Immature natural killer cell (primary cell): ENCODE measurements at regions not wholly inside any gene's neighbourhood (a gene's known extent, or its start where the extent isn't known, plus 50 kb on each side); places are given as distances from the start of the nearest gene placed in this dataset.

Source experiments
- DNase-seq, 3 donors: peaks; one replicate each; pipeline ENCODE4 v3.0.0; 2022; ENCODE audit warnings: mixed read lengths in 1 of 3
- H3K27ac Mint-ChIP-seq, 6 donors: one replicate each; pipeline ENCODE4 v1.8.0; 2020; ENCODE audit warnings: mixed read lengths in 6 of 6, mild to moderate bottlenecking in 5 of 6, inconsistent platforms in 4 of 6, moderate library complexity in 3 of 6
- H3K27me3 Mint-ChIP-seq, 3 donors: one replicate each; pipeline ENCODE4 v1.8.0; 2020 to 2021; ENCODE audit warnings: low read depth in 3 of 3, mild to moderate bottlenecking in 3 of 3, mixed read lengths in 3 of 3, moderate library complexity in 3 of 3, inconsistent platforms in 1 of 3
- H3K36me3 Mint-ChIP-seq, 3 donors: one replicate each; pipeline ENCODE4 v1.8.0; 2020; ENCODE audit warnings: mixed read lengths in 3 of 3, inconsistent platforms in 2 of 3, mild to moderate bottlenecking in 2 of 3
- H3K4me1 Mint-ChIP-seq, 2 donors: one replicate each; pipeline ENCODE4 v1.8.0; 2020; ENCODE audit warnings: inconsistent platforms in 2 of 2, mild to moderate bottlenecking in 2 of 2, mixed read lengths in 2 of 2, moderate library complexity in 1 of 2
- H3K4me3 Mint-ChIP-seq, 5 donors: one replicate each; pipeline ENCODE4 v1.8.0; 2020; ENCODE audit warnings: mild to moderate bottlenecking in 5 of 5, mixed read lengths in 5 of 5, inconsistent platforms in 3 of 5, moderate library complexity in 3 of 5
- H3K9me3 Mint-ChIP-seq, 6 donors: one replicate each; pipeline ENCODE4 v1.8.0; 2020; ENCODE audit warnings: mild to moderate bottlenecking in 6 of 6, mixed read lengths in 6 of 6, inconsistent platforms in 4 of 6, moderate library complexity in 3 of 6

DNA sequence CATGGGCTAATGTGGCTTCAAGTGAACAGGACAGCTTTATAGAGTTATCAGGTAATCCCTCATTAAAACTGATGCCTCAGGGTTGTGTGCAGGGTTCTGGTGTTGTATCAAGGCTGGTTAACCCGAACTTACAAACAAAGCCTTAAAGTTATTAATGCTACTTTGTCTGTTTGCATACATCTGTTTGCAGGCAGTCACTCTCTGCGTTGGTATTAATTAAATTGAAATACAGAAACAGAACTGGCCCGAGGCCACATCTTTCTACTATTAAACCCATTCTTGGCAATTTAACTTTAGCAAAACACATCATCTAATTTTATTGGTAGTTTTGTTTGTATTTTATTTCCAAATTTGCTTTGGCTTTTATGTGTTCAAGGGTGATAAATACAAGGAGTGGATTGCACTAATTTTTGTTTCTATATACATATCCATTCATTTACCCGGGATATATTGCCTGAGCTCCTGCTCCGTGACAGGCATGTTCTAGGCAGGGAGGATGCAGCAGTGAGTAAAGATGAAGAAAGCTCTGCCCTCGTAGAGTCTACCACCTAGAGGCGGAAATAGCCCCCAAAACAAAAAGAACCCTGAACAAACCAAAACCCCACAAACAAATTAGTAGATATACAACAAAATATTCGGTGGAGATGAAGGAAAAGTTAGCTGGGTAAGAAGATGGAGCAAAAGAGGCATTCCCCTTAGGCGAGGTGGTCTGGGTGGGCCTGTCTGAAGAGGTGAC, 164.2 kb downstream of the MACROH2A1 start:
- Mint-ChIP-seq H3K36me3 (no peaks in the 10 kb centered on the region), H3K27ac (no peak overlapping the region), H3K4me3 (no peak overlapping the region), H3K9me3 (no peaks in the 10 kb centered on the region), H3K27me3 (peaks cover 0 to 6% (median 2%) of the 10 kb centered on the region in 3 donors), H3K4me1 (no peaks in the 10 kb centered on the region)
- DNase-seq, result no peak

- no peaks in the 10 kb centered on the region for H3K36me3 Mint-ChIP-seq
- no peak overlapping the region for H3K27ac Mint-ChIP-seq
- H3K4me3 Mint-ChIP-seq, result no peak overlapping the region
- DNase-seq, result no peak
- no peaks in the 10 kb centered on the region for H3K4me1 Mint-ChIP-seq
- H3K27me3 Mint-ChIP-seq, result peaks cover 0 to 3% (median 2%) of the 10 kb centered on the region in 3 donors
- no peaks in the 10 kb centered on the region for H3K9me3 Mint-ChIP-seq
These were observed 164.8 kb downstream of the MACROH2A1 start for GRCh38 chr5:135234242-135234641.

DNA sequence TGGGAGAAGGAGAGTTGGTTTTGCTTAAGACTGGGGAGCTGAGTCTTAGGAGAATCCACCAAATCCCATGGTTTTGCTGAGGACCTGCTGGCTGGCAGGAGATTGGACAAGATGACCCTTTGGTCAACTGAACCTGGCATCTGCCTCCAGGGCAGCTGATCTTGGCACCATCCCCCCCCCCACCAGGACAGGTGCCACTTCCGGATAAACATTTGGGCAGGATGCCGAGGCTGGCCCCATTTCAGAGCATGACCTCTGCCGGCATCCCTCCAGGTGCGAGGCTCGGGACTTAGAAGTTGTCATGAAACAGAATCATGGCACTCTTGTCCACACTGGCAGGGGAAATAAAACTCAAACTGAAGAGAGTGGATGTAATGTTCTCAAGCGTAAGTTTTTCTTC, 165.6 kb downstream of the MACROH2A1 start:
- DNase-seq, result no peak
- peaks cover 0 to 3% (median 2%) of the 10 kb centered on the region in 3 donors for H3K27me3 Mint-ChIP-seq

DNA sequence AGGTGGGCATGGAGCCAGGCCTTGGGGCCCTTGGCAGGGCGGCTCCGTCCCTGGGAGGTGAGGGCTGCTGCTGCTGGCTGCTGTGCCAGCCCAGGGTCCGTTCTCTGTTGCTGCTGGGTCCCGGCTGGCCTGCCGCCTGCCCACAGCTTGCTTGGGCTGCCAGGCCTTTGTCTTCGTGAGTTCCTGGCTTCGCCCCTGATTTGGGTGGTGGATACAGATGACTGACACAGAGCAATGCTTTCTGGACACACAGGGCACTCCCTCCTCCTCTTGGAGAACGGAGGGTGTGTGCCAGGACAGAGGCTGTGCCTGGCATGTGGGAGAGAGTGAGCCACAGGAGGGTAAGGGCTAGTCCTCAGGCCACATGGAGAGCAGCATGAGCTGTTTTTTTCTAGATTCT, 166.1 kb downstream of the MACROH2A1 start:
- no peak for DNase-seq
- no peaks in the 10 kb centered on the region for H3K4me1 Mint-ChIP-seq
- no peak overlapping the region for H3K27ac Mint-ChIP-seq

More for the DNA sequence above, 165.6 kb downstream of the MACROH2A1 start:
- Mint-ChIP-seq H3K27ac (no peak overlapping the region), H3K36me3 (no peaks in the 10 kb centered on the region), H3K4me3 (no peak overlapping the region), H3K9me3 (no peaks in the 10 kb centered on the region), H3K4me1 (no peaks in the 10 kb centered on the region)

DNA sequence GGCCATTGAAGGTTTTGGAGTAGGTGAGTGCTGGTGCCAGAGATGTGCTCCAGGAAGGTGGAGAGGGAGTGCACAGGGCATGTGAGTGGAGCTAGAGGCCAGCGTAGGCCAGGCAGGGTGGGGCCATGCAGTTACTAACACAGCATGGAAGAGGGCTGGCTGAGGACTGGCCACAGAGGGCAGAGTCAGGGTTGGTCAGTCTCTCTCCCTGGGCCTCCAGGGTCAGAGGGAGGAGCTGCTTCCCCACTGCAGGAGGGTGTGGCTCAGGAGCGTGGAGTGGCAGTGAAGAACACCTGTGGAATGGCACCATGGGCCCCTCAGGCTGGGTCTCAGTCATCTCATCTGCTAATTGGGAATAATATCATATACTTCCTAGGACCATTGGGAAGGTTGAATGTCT, 167.7 kb downstream of the MACROH2A1 start:
- no peak for DNase-seq
- H3K27ac Mint-ChIP-seq, result no peak overlapping the region
- H3K36me3 Mint-ChIP-seq, result no peaks in the 10 kb centered on the region
- peaks cover 1 to 3% (median 2%) of the 10 kb centered on the region in 3 donors for H3K27me3 Mint-ChIP-seq
- H3K4me3 Mint-ChIP-seq, result no peak overlapping the region
- H3K4me1 Mint-ChIP-seq, result no peaks in the 10 kb centered on the region
- no peaks in the 10 kb centered on the region for H3K9me3 Mint-ChIP-seq

More for the DNA sequence above, 166.1 kb downstream of the MACROH2A1 start:
- Mint-ChIP-seq H3K9me3 (no peaks in the 10 kb centered on the region), H3K36me3 (no peaks in the 10 kb centered on the region), H3K4me3 (no peak overlapping the region), H3K27me3 (peaks cover 1 to 3% (median 2%) of the 10 kb centered on the region in 3 donors)

DNA sequence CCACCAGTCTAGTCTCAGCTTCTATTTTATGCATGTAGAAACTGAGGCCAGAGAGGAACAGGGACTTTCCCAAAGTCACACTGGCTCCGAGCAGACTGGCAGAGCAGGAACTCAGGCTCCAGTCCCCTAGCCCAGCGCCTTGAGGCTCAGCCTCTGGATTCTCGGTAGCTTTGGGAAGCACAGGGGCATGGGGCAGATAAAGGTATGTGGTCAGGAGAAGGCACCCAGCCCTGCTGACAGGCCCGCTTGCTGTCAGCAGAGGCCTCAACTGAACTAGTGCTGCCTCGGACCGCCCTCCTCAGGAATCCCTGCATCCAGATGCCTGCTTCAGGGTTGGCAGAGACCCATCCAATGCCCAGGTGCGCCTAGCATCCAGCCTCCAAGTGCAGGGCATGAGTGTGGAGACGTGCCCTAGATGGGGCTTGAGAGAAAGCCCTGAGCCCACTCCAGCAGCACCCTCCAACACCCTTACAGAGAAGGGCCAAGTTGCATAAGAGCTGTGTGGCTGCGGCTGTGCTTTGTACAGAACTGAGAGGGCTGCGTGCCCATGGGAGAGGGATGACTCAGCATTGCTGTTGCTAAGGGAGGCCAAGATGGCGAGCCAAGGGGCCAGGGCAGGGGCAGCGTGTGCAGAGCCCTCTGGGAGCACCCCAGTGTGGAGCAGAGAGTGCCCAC, 168.6 kb downstream of the MACROH2A1 start:
- Mint-ChIP-seq H3K36me3 (no peaks in the 10 kb centered on the region), H3K9me3 (no peaks in the 10 kb centered on the region), H3K27ac (no peak overlapping the region), H3K4me1 (no peaks in the 10 kb centered on the region), H3K27me3 (peaks cover 1 to 3% (median 2%) of the 10 kb centered on the region in 3 donors), H3K4me3 (no peak overlapping the region)
- DNase-seq, result no peak

DNA sequence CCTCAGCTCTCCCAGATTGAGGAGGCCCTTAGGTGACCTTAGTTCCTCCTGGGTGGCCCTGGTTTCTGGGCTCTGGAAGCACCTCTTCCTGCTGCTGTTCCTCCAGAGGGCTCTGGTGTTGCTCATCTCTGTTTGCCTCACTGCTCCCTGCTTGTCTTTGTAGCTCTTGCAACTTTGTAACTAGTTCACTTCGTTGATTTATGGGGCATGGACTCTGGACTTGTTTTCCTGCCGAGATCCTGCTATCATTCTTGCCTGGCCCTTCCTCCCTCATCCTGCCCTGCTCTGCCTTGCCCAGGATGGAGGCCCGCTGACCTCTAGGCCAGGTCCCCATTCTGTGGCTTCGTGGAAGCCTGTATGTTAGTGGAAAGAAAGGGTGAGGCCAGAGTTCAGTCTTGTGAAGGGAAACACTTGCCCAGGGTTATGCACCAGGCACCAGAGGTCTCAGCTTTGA, 169.3 kb downstream of the MACROH2A1 start:
- no peak for DNase-seq
- no peak overlapping the region for H3K27ac Mint-ChIP-seq
- no peaks in the 10 kb centered on the region for H3K4me1 Mint-ChIP-seq
- no peaks in the 10 kb centered on the region for H3K9me3 Mint-ChIP-seq
- H3K4me3 Mint-ChIP-seq, result no peak overlapping the region
- H3K36me3 Mint-ChIP-seq, result no peaks in the 10 kb centered on the region
- H3K27me3 Mint-ChIP-seq, result peaks cover 2 to 6% (median 3%) of the 10 kb centered on the region in 3 donors

DNA sequence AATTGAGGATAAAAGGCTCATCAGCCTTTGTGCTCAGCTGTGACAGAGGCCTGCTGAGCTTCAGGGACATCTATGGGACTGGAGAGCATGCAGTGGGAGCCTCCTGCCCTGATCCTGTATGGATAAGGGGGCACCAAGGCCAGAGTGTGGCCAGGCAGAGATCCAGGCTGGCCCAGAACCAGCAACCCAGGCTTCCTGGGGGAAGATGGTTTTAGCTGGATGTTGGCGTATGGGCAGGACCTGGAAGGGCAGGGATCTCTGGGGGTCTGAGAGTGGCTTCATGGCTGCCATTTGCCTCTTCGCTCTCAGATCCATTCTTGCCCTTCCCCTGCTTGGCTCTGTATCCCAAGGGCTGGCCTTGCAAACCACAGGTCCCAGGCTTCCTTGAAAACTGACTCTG, 169.9 kb downstream of the MACROH2A1 start:
- H3K4me3 Mint-ChIP-seq, result no peak overlapping the region
- no peak overlapping the region for H3K27ac Mint-ChIP-seq
- H3K9me3 Mint-ChIP-seq, result no peaks in the 10 kb centered on the region
- peaks cover 2 to 6% (median 3%) of the 10 kb centered on the region in 3 donors for H3K27me3 Mint-ChIP-seq
- no peaks in the 10 kb centered on the region for H3K4me1 Mint-ChIP-seq
- no peaks in the 10 kb centered on the region for H3K36me3 Mint-ChIP-seq
- DNase-seq, result no peak

GRCh38 chr5:135228222-135228621, 170.8 kb downstream of the MACROH2A1 start:
- no peak for DNase-seq
- no peak overlapping the region for H3K4me3 Mint-ChIP-seq
- no peaks in the 10 kb centered on the region for H3K9me3 Mint-ChIP-seq
- no peaks in the 10 kb centered on the region for H3K36me3 Mint-ChIP-seq
- peaks cover 2 to 10% (median 4%) of the 10 kb centered on the region in 3 donors for H3K27me3 Mint-ChIP-seq
- no peaks in the 10 kb centered on the region for H3K4me1 Mint-ChIP-seq
- H3K27ac Mint-ChIP-seq, result no peak overlapping the region

DNA sequence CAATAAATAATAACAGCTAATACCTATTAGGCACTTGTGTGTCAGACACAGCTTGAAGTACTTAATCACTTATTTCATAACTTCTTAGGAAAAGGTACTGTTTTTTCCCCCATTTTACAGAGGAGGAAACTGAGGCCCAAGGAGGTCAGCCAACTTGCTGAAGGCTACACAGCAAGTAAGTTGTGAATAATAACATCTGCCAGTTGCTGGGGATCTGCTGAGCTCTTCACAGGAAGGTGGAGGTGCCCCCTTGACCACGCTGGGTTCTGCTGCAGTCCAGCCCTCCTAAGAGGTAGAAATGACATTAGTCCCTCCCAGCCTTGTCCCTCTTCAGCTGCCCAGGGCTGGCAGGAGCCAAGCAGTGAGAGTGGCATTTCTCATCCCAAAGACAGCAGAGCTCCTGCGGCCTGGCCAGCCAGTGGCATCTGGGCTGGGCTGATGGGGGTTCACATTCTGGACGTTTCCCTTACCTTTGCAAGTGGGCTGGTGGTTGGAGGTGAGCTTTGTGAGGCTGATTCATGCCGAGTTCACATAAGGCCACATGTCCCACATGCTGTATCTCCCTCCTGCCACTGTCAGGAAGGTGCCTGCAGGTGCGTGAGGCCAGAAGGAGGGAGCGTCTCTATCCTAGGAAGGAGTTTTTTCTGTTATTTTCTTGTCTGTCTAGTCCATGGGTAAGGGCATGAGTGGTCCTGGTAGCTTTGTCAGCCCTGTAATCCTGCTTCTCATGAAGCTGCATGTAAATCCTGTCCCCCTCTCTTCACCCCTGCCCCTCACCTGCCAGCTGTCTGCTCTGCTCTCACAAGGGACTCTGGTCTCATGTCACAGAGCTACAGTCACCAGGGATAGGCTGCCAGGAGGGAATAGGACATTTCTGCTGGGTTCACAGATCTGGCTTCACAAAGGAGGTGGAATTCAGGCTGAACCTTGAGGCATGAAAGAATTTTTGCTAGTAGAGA, 171.7 kb downstream of the MACROH2A1 start:
- Mint-ChIP-seq H3K4me1 (no peaks in the 10 kb centered on the region), H3K36me3 (no peaks in the 10 kb centered on the region), H3K4me3 (no peak overlapping the region), H3K9me3 (no peaks in the 10 kb centered on the region), H3K27ac (no peak overlapping the region), H3K27me3 (peaks cover 2 to 13% (median 4%) of the 10 kb centered on the region in 3 donors)
- no peak for DNase-seq

GRCh38 chr5:135225856-135226560, 173.0 kb downstream of the MACROH2A1 start:
- Mint-ChIP-seq H3K4me1 (no peaks in the 10 kb centered on the region), H3K27ac (no peak overlapping the region), H3K27me3 (peaks cover under 1 to 13% (median 4%) of the 10 kb centered on the region in 3 donors), H3K36me3 (no peaks in the 10 kb centered on the region), H3K4me3 (no peak overlapping the region), H3K9me3 (no peaks in the 10 kb centered on the region)
- DNase-seq, result no peak

GRCh38 chr5:135223891-135224625, 175.0 kb downstream of the MACROH2A1 start:
- H3K9me3 Mint-ChIP-seq, result no peaks in the 10 kb centered on the region
- H3K4me1 Mint-ChIP-seq, result no peaks in the 10 kb centered on the region
- DNase-seq, result no peak
- H3K27ac Mint-ChIP-seq, result no peak overlapping the region
- peaks cover 0 to 13% (median 4%) of the 10 kb centered on the region in 3 donors for H3K27me3 Mint-ChIP-seq
- no peaks in the 10 kb centered on the region for H3K36me3 Mint-ChIP-seq
- H3K4me3 Mint-ChIP-seq, result no peak overlapping the region

GRCh38 chr5:135223404-135223803, 175.6 kb downstream of the MACROH2A1 start:
- H3K27ac Mint-ChIP-seq, result no peak overlapping the region
- no peaks in the 10 kb centered on the region for H3K4me1 Mint-ChIP-seq
- DNase-seq, result no peak
- H3K4me3 Mint-ChIP-seq, result no peak overlapping the region
- H3K9me3 Mint-ChIP-seq, result peaks cover 0 to 2% (median 0%) of the 10 kb centered on the region in 6 donors
- no peaks in the 10 kb centered on the region for H3K36me3 Mint-ChIP-seq
- H3K27me3 Mint-ChIP-seq, result peaks cover 0 to 13% (median 4%) of the 10 kb centered on the region in 3 donors
